Prostate gland (tissue), 2 donors: ENCODE measurements at regions not wholly inside any gene's neighbourhood (a gene's known extent, or its start where the extent isn't known, plus 50 kb on each side); places are given as distances from the start of the nearest gene placed in this dataset.

ENCODE experiments used
- DNase-seq: peaks from one replicate; pipeline ENCODE4 v3.0.0-alpha.2; 2019; ENCODE audit warnings: low spot score
- H3K27ac ChIP-seq, 2 donors: fragments of 200-600 bp; sonication (generic); 2 replicates each; pipeline ENCODE4 v1.5.1; 2017 to 2019
- H3K27me3 ChIP-seq: fragments of 200-600 bp; sonication (generic); replicated peaks from 2 replicates; pipeline ENCODE4 v1.5.1; 2019; ENCODE audit not compliant: insufficient read depth
- H3K36me3 ChIP-seq, 2 donors: fragments of 200-600 bp; sonication (generic); 1 replicate in 1 of 2; 2 replicates in 1 of 2; pipeline versions ENCODE4 v1.5.1 to v1.8.1; 2017 to 2019
- H3K4me1 ChIP-seq: fragments of 200-600 bp; sonication (generic); replicated peaks from 2 replicates; pipeline ENCODE4 v1.5.1; 2019
- H3K4me3 ChIP-seq, 2 donors: fragments of 200-600 bp; sonication (generic); 2 replicates each; pipeline ENCODE4 v1.5.1; 2017 to 2019
- H3K9me3 ChIP-seq: fragments of 200-600 bp; sonication (generic); 2 replicates; pipeline ENCODE4 v1.5.1; 2017
- CTCF ChIP-seq, 4 experiments: fragments of 200-600 bp in 2 of 4; fragments of 450-650 bp in 2 of 4; sonication (generic) in 2 of 4; IDR thresholded peaks; 1 replicate in 3 of 4; 2 replicates in 1 of 4; pipeline ENCODE4 v1.5.1; 2016 to 2019; ENCODE audit warnings: antibody characterized with exemption in 4 of 4, mild to moderate bottlenecking in 2 of 4, moderate library complexity in 2 of 4
- POLR2A ChIP-seq: fragments of 450-650 bp; IDR thresholded peaks from one replicate; pipeline ENCODE4 v1.6.1; 2016; ENCODE audit warnings: antibody characterized with exemption, mild to moderate bottlenecking
- POLR2AphosphoS5 ChIP-seq: sonication (generic); formaldehyde crosslinking; IDR thresholded peaks from one replicate; pipeline ENCODE4 v1.6.1; 2017; ENCODE audit warnings: antibody characterized with exemption
- WGBS: methylation state at CpG from one replicate; pipeline ENCODE4 v1.1.5; 2018; 5-methylcytosine and 5-hydroxymethylcytosine counted together
- intact Hi-C: fragments of 100-400 bp; cut with DNase I; formaldehyde crosslinking; loops from one replicate; pipeline ENCODE4 v1.14.2; 2022

GRCh38 chr18:67154979-67155378, 361.5 kb downstream of the DSEL start:
- Histone ChIP-seq H3K27ac (no peak overlapping the region), H3K27me3 (no peaks in the 10 kb centered on the region), H3K9me3 (no peaks in the 10 kb centered on the region), H3K36me3 (no peaks in the 10 kb centered on the region), H3K4me3 (no peak overlapping the region), H3K4me1 (no peaks in the 10 kb centered on the region)
- 83% methylated on average over 3 of the region's 3 CpGs for WGBS
- intact Hi-C loops, result no loop called here
- no peak for DNase-seq
- TF ChIP-seq POLR2AphosphoS5 (no peak), POLR2A (no peak)

GRCh38 chr18:67151366-67151765, 365.2 kb downstream of the DSEL start:
- WGBS, result 72% methylated on average over 6 of the region's 6 CpGs
- intact Hi-C loops, result no loop called here
- no peaks in the 10 kb centered on the region for H3K36me3 ChIP-seq
- no peak overlapping the region for H3K27ac ChIP-seq
- no peaks in the 10 kb centered on the region for H3K27me3 ChIP-seq
- H3K4me3 ChIP-seq, result no peak overlapping the region
- TF ChIP-seq POLR2AphosphoS5 (no peak), POLR2A (no peak), CTCF (IDR thresholded peaks at IDR 0.05) (no peak)
- H3K9me3 ChIP-seq, result no peaks in the 10 kb centered on the region
- DNase-seq, result no peak
- no peaks in the 10 kb centered on the region for H3K4me1 ChIP-seq

DNA sequence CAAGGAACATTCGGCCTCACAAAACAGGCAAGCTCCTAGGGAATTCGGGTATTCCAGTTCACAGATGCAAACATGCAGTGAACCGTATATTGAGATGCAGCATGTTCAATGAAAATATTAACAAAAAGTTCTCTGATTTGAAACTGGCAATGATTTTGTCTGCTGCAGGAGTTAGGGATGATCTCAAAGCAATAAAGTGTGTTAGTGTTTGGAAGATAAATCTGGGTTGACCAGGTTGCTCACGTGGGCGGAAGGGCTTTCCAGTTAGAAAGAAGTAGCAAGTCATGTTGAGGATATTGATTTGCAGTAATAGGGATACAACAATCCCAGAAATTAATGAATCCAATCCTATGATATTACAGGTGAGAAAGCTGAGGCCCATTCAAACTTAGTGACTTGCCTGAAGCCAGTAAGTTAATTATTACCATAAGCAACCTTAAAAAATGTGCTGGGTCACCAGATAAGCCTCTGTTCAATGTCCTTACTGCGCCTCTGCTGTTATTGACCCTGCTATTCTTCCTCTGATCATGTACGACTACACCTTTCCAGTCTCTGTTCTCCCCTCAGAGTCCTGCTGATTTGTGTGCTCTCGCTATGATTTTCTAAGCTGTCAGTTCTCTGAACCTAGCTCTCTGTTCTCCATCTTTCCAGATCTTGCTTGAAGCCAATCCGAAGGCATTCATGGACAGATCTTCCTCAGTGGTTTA, 370.8 kb downstream of the DSEL start:
- DNase-seq, result no peak
- Histone ChIP-seq H3K4me1 (no peaks in the 10 kb centered on the region), H3K9me3 (no peaks in the 10 kb centered on the region), H3K27ac (no peak overlapping the region), H3K36me3 (no peaks in the 10 kb centered on the region), H3K27me3 (no peaks in the 10 kb centered on the region), H3K4me3 (no peak overlapping the region)
- WGBS, result 84% methylated on average over 9 of the region's 9 CpGs
- TF ChIP-seq POLR2A (no peak), CTCF (IDR thresholded peaks at IDR 0.05) (no peak), POLR2AphosphoS5 (no peak)
- intact Hi-C loops, result no loop called here

- Histone ChIP-seq H3K9me3 (no peaks in the 10 kb centered on the region), H3K4me1 (no peaks in the 10 kb centered on the region), H3K27ac (no peak overlapping the region), H3K4me3 (no peak overlapping the region), H3K27me3 (no peaks in the 10 kb centered on the region), H3K36me3 (no peaks in the 10 kb centered on the region)
- WGBS, result 76% methylated on average over 4 of the region's 4 CpGs
- no peak for DNase-seq
- TF ChIP-seq POLR2AphosphoS5 (no peak), CTCF (IDR thresholded peaks at IDR 0.05) (no peak), POLR2A (no peak)
- intact Hi-C loops, result no loop called here
These were observed 372.2 kb downstream of the DSEL start for GRCh38 chr18:67144329-67144728.

GRCh38 chr18:67143028-67143427, 373.5 kb downstream of the DSEL start:
- Histone ChIP-seq H3K4me3 (no peak overlapping the region), H3K4me1 (no peaks in the 10 kb centered on the region), H3K27ac (no peak overlapping the region), H3K9me3 (no peaks in the 10 kb centered on the region), H3K36me3 (no peaks in the 10 kb centered on the region), H3K27me3 (no peaks in the 10 kb centered on the region)
- intact Hi-C loops, result no loop called here
- WGBS, result 46% methylated on average over 5 of the region's 5 CpGs
- no peak for DNase-seq
- TF ChIP-seq POLR2A (no peak), CTCF (IDR thresholded peaks at IDR 0.05) (no peak), POLR2AphosphoS5 (no peak)
